Astrocyte of the cerebellum (primary cell): ENCODE measurements at regions not wholly inside any gene's neighbourhood (a gene's known extent, or its start where the extent isn't known, plus 50 kb on each side); places are given as distances from the start of the nearest gene placed in this dataset.

Experiments used
- DNase-seq: peaks from one replicate; pipeline ENCODE4 v3.0.0-alpha.2; 2011; ENCODE audit warnings: low read depth
- H3K4me3 ChIP-seq: 2 replicates; pipeline ENCODE4 v1.5.1; 2011; ENCODE audit warnings: mild to moderate bottlenecking, low read depth, low read length, moderate library complexity
- CTCF ChIP-seq: IDR thresholded peaks from 2 replicates; pipeline ENCODE4 v1.5.1; 2012; ENCODE audit warnings: low read length, low read depth, moderate library complexity, mild to moderate bottlenecking; ENCODE audit errors: missing control alignments
- in situ Hi-C: cut with HindIII; loops from 2 replicates; pipeline ENCODE4 v1.10.0; 2017; ENCODE audit warnings: low sequenced_read_pairs

- DNase-seq = no peak
- TF ChIP-seq CTCF = no peak
- no peak overlapping the region for H3K4me3 ChIP-seq
- in situ Hi-C loops = no loop called here
Observed at GRCh38 chr11:15641271-15642045, 526.7 kb downstream of the INSC start.

DNA sequence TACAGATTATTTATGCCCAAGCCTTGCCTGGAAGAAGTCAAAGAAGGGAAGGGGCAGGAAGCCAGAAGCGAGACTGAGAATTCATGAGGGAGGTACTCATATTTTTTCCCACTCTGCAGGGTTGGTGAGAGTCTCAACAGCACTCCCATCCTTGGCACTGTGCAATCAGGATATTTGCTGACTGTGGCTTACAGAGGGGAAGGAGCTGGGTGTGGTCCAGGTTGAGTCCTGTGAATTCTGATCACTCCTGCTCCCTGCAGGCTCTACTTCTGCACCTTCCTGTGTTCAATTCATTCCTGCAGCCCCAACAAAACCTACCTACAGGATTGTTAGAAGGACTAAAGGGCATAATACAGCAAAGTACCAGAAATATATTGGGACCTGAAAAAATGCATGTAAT is 530.5 kb downstream of the INSC start:
- in situ Hi-C loops = no loop called here
- H3K4me3 ChIP-seq = no peak overlapping the region
- no peak for DNase-seq
- no peak for TF ChIP-seq CTCF

- no peak for TF ChIP-seq CTCF
- no peak for DNase-seq
- in situ Hi-C loops = no loop called here
- no peak overlapping the region for H3K4me3 ChIP-seq
Observed at GRCh38 chr11:15649371-15650104, 534.8 kb downstream of the INSC start.

DNA sequence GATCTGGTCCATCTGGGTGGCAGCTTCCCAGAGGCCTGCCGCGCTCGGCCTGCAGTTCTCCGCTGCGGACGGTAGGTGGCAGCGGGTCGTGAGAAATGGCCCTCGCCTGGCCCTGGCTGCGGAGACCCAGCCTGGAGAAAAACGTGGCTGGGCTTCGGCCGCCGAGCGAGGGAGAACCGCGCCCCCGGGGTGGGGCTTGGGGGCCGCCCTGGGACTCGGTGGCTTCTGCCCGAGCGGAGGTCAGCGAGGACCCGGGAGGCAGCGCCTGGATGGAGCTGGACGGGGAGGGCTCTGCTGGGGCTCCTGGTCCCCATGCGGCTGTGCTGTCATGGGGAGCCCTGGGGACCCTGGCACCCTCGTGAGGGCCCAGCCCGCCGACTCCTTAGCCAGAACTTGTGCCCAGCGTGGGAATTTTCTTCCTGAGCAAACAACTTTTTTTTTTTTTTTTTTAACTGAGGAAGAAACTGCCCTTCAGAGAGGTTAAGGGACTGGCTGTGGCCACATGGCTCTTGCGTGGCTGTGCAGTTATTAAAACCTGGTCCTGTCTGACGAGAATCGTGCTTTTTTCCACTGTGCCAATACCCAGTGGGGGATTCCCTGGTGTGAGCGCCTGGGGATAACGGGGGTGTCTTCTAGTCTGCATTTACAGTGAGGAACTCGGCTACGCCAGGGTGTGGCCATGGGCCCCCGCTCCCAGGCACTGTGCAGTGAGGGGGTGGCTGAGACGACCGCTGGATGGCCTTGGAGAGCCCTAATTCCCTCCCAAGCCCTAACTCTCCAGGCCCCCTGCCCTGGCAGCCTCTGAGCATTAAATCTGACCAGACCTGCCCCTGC is 535.6 kb downstream of the INSC start:
- peak; percentile 80 for DNase-seq
- H3K4me3 ChIP-seq = peak overlapping the region; percentile 34
- peak; percentile 94 for TF ChIP-seq CTCF
- in situ Hi-C loops = no loop called here

DNA sequence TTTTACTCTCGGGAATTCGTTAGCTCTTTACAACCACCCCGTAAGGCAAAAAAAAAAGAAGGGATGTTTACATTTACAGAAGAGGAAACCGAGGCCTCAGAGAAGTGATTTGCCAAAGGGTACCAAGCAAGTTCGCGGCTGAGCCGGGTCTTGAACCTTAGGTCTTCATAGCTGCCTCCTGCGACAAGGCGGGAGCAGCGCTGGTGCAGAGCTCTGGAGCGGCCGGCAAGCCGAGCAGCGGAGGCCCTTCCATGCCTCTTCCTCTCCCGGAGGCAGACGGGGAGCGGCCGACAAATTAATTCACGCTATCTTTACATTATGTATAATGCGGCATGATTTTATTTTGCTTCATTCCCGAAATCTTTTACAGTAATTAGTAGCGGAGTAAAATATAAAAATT is 536.3 kb downstream of the INSC start:
- H3K4me3 ChIP-seq = no peak overlapping the region
- in situ Hi-C loops = no loop called here
- no peak for DNase-seq
- no peak for TF ChIP-seq CTCF

GRCh38 chr11:15651816-15652215 is 537.1 kb downstream of the INSC start:
- DNase-seq = no peak
- no peak overlapping the region for H3K4me3 ChIP-seq
- TF ChIP-seq CTCF = no peak
- in situ Hi-C loops = no loop called here
